ENCODE measurements at regions not wholly inside any gene's neighbourhood (a gene's known extent, or its start where the extent isn't known, plus 50 kb on each side); places are given as distances from the start of the nearest gene placed in this dataset.

DNA sequence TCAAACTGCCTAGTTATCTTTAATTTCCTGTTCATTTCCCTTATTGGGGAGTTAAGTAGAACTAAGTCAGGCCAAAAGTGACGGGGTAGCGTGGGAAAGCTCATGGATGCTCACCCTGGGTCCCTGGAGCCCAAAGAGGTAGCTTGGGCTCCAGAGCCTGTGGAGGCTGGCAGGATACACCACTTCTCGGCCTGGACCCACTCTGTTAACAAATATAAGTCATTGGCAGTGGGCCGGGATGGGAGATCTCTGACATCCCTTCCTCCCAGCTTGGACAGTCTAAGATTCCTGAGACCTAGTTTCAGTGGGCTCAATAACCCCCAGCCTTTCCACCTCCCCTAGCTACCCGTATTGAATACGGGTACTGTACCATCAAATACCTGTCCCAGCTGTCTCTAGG lies 106.1 kb downstream of the EFNB1 start:
- CTCF ChIA-PET, result no interaction called here

DNA sequence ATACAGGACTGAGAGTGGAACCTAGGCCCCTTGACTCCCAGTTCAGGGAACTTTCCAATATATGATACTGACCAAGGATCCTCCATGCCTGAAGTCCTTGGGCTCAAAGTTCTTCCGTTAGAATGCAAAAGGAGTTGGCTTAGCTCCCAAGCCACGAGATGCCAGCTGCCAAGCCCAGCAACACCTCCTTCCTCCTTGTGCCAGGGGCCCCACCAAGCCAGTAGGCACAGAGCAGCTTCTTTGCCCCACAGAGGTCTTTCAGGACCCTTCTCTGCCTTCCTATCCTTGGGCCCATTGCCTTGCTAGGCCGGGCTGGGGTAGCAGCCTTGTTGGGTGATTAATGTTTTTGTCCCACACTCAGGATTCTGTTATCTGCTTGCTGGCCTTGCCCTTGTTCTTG lies 105.6 kb downstream of the EFNB1 start:
- FAIRE-seq (no peak), DNase-seq (ENCODE audit: low read depth, low spot score) (no peak)
- Histone ChIP-seq H3K9ac (replicated peaks; ENCODE audit: extremely low read depth, insufficient read depth, low read length) (no peak overlapping the region), H2AFZ (ENCODE audit: low read depth, low read length) (no peak overlapping the region), H3K9me1 (replicated peaks; ENCODE audit: control insufficient read depth, extremely low read depth, insufficient read depth, low read length) (no peaks in the 10 kb centered on the region), H3K4me2 (ENCODE audit: insufficient read depth, low read length) (no peak overlapping the region), H3K27ac (ENCODE audit: insufficient read depth, low read depth, low read length) (no peak overlapping the region), H3K36me3 (ENCODE audit: control insufficient read depth in 2 of 2, extremely low read depth in 1 of 2, insufficient read depth in 2 of 2, low read length in 2 of 2) (no peaks in the 10 kb centered on the region), H3K9me3 (replicated peaks; ENCODE audit: control insufficient read depth, insufficient read depth, low read length) (no peaks in the 10 kb centered on the region), H3K27me3 (ENCODE audit: control insufficient read depth in 2 of 2, insufficient read depth in 2 of 2, low read length in 2 of 2) (no peaks in the 10 kb centered on the region), H3K4me1 (ENCODE audit: control insufficient read depth, extremely low read depth, insufficient read depth, low read length) (peaks cover 37% of the 10 kb centered on the region), H4K20me1 (replicated peaks; ENCODE audit: control insufficient read depth, extremely low read depth, insufficient read depth, low read length) (no peaks in the 10 kb centered on the region), H3K4me3 (replicated peaks in 1 of 3; ENCODE audit: insufficient read depth in 1 of 3, low read depth in 1 of 3, low read length in 3 of 3) (no peak overlapping the region), H3K79me2 (ENCODE audit: control insufficient read depth, insufficient read depth, low read length) (no peaks in the 10 kb centered on the region)
- ChIA-PET CTCF (no interaction called here), POLR2A (no interaction called here)
- intact Hi-C loops (cut with micrococcal nuclease), result loop anchor here (5.0 kb wide), 1 partner anchor 107 kb away; the partner anchor contains the start of gene EFNB1
- dilution Hi-C loops (cut with MboI; ENCODE audit: extremely low pct_ligation_motif_present, low sequenced_read_pairs), result no loop called here
- TF ChIP-seq MYC (IDR thresholded peaks at IDR 0.05; ENCODE audit: low read depth, low read length) (no peak), JUN (IDR thresholded peaks at IDR 0.05; ENCODE audit: borderline replicate concordance, insufficient read depth, insufficient read length, low read depth) (no peak), POLR2AphosphoS5 (IDR thresholded peaks at IDR 0.05; ENCODE audit: insufficient read depth, low read depth, low read length) (no peak), POLR2A (IDR thresholded peaks at IDR 0.05; ENCODE audit: low read depth, low read length) (no peak), FOS (IDR thresholded peaks at IDR 0.05; ENCODE audit: borderline replicate concordance, insufficient read depth, low read length) (no peak)
- TF ChIP-seq, protein P1, sequence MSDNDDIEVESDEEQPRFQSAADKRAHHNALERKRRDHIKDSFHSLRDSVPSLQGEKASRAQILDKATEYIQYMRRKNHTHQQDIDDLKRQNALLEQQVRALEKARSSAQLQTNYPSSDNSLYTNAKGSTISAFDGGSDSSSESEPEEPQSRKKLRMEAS (IDR thresholded peaks at IDR 0.05; ENCODE audit: insufficient read depth, insufficient read length), result no peak
- BruUV-seq (replicated peaks), result no TSS peak

More for the DNA sequence above, 106.1 kb downstream of the EFNB1 start:
- Histone ChIP-seq H3K9me3 (replicated peaks; ENCODE audit: control insufficient read depth, insufficient read depth, low read length) (no peaks in the 10 kb centered on the region), H3K27me3 (ENCODE audit: control insufficient read depth in 2 of 2, insufficient read depth in 2 of 2, low read length in 2 of 2) (no peaks in the 10 kb centered on the region), H3K4me3 (replicated peaks in 1 of 3; ENCODE audit: insufficient read depth in 1 of 3, low read depth in 1 of 3, low read length in 3 of 3) (no peak overlapping the region), H3K36me3 (ENCODE audit: control insufficient read depth in 2 of 2, extremely low read depth in 1 of 2, insufficient read depth in 2 of 2, low read length in 2 of 2) (no peaks in the 10 kb centered on the region), H3K4me2 (ENCODE audit: insufficient read depth, low read length) (no peak overlapping the region), H3K9ac (replicated peaks; ENCODE audit: extremely low read depth, insufficient read depth, low read length) (no peak overlapping the region), H3K27ac (ENCODE audit: insufficient read depth, low read depth, low read length) (no peak overlapping the region), H3K79me2 (ENCODE audit: control insufficient read depth, insufficient read depth, low read length) (no peaks in the 10 kb centered on the region), H2AFZ (ENCODE audit: low read depth, low read length) (no peak overlapping the region), H4K20me1 (replicated peaks; ENCODE audit: control insufficient read depth, extremely low read depth, insufficient read depth, low read length) (no peaks in the 10 kb centered on the region), H3K4me1 (ENCODE audit: control insufficient read depth, extremely low read depth, insufficient read depth, low read length) (peaks cover 32% of the 10 kb centered on the region), H3K9me1 (replicated peaks; ENCODE audit: control insufficient read depth, extremely low read depth, insufficient read depth, low read length) (no peaks in the 10 kb centered on the region)
- TF ChIP-seq, protein P1 (IDR thresholded peaks at IDR 0.05; ENCODE audit: insufficient read depth, insufficient read length), result no peak
- POLR2A ChIA-PET, result no interaction called here
- no peak for FAIRE-seq
- dilution Hi-C loops (cut with MboI; ENCODE audit: extremely low pct_ligation_motif_present, low sequenced_read_pairs), result no loop called here
- no peak for DNase-seq (ENCODE audit: low read depth, low spot score)
- intact Hi-C loops (cut with micrococcal nuclease), result loop anchor here (5.0 kb wide), 1 partner anchor 108 kb away; the partner anchor contains the start of gene EFNB1
- no TSS peak for BruUV-seq (replicated peaks)

Measured in endothelial cell of umbilical vein (primary cell).